Cardiac fibroblast (primary cell): ENCODE measurements at regions not wholly inside any gene's neighbourhood (a gene's known extent, or its start where the extent isn't known, plus 50 kb on each side); places are given as distances from the start of the nearest gene placed in this dataset.
A peak's percentile ranks its signal among the peaks of the same experiment; 100 is the strongest.

Source experiments
- DNase-seq, 2 donors: peaks; one replicate each; pipeline versions ENCODE4 v3.0.0 to v3.0.0-alpha.2; 2010; ENCODE audit warnings: low read depth in 2 of 2
- H3K4me3 ChIP-seq, 2 donors: replicated peaks in 1 of 2; 1 replicate in 1 of 2; 2 replicates in 1 of 2; pipeline ENCODE4 v1.5.1; 2011; ENCODE audit warnings: low read depth in 2 of 2, low read length in 2 of 2, mild to moderate bottlenecking in 2 of 2, moderate library complexity in 1 of 2
- TF ChIP-seq, protein P1 (sequence below): IDR thresholded peaks from one replicate; pipeline ENCODE4 v1.5.1; 2011; ENCODE audit warnings: low read depth, mild to moderate bottlenecking, low read length, inconsistent platforms

DNA sequence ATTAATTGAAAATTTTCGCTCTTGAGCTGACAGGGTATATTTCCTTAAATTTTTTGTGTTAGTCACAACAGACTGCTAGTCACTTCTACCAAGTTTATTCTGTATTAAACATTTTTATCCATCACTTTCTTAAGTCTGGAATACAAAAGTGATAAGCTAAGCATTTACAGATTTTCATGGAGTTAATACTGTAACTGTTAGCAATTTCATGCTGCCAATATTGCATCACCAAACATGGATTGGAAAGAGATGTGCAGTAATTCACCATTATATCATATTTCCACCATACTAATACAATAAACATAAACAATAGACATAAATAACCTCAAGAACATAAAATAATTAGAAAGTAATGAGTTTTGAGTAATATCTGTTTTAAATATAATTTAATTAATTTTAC, 854.0 kb upstream of the CITED2 start:
- TF ChIP-seq, protein P1, sequence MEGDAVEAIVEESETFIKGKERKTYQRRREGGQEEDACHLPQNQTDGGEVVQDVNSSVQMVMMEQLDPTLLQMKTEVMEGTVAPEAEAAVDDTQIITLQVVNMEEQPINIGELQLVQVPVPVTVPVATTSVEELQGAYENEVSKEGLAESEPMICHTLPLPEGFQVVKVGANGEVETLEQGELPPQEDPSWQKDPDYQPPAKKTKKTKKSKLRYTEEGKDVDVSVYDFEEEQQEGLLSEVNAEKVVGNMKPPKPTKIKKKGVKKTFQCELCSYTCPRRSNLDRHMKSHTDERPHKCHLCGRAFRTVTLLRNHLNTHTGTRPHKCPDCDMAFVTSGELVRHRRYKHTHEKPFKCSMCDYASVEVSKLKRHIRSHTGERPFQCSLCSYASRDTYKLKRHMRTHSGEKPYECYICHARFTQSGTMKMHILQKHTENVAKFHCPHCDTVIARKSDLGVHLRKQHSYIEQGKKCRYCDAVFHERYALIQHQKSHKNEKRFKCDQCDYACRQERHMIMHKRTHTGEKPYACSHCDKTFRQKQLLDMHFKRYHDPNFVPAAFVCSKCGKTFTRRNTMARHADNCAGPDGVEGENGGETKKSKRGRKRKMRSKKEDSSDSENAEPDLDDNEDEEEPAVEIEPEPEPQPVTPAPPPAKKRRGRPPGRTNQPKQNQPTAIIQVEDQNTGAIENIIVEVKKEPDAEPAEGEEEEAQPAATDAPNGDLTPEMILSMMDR, result no peak
- DNase-seq, result no peak
- no peak overlapping the region for H3K4me3 ChIP-seq

DNA sequence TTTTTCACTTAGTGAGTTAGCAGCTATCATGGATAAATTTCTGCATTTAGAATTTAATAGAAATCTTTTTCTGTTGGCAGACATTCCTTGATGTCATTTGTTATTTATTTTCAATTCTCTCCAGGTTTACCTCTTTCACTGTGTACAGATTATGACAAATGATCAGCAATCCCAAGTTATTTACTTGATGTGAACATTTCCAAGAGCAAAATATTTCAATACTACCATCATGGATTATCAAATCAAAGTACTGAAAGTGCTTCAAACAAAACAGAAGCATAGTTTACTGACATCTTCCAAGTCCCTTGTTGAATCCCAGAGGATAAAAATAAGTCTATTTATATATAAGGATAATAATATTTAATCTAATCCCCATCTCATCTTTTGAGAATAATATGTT, 852.2 kb upstream of the CITED2 start:
- TF ChIP-seq, protein P1, result no peak
- DNase-seq, result no peak
- H3K4me3 ChIP-seq, result no peak overlapping the region

GRCh38 chr6:140225701-140226436, 851.4 kb upstream of the CITED2 start:
- no peak overlapping the region for H3K4me3 ChIP-seq
- DNase-seq, result peak; percentile 35 to 37
- TF ChIP-seq, protein P1, result no peak

- no peak overlapping the region for H3K4me3 ChIP-seq
- TF ChIP-seq, protein P1, result no peak
- DNase-seq, result no peak
Measured at GRCh38 chr6:140217283-140217682, 842.8 kb upstream of the CITED2 start.

- peak in 1 of 2 donors; percentile 7 for DNase-seq
- TF ChIP-seq, protein P1, result no peak
- no peak overlapping the region for H3K4me3 ChIP-seq
Measured at GRCh38 chr6:140209775-140210174, 835.3 kb upstream of the CITED2 start.

DNA sequence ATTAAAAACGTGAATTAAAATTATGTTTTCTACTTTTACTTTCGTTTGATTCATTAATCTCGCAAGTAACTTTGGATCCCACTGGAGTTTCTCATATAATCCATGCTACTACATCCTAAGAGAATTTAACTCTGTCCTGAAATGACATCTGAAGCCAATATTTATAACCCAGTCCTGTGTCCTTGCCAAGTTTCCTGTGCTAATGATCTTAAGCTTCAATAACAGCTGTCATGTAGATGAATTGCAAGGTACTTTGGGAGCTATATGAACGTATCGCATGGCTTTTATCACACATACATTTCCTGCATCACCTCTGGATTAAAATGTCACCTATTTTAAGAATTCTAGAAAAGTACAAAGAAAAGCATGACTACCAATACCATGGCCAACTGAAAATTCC, 833.8 kb upstream of the CITED2 start:
- no peak overlapping the region for H3K4me3 ChIP-seq
- DNase-seq, result peak; percentile 25 to 28
- TF ChIP-seq, protein P1, result no peak
